Mesendoderm (in vitro differentiated cells): ENCODE measurements at regions not wholly inside any gene's neighbourhood (a gene's known extent, or its start where the extent isn't known, plus 50 kb on each side); places are given as distances from the start of the nearest gene placed in this dataset.

Experiments
- DNase-seq: peaks from one replicate; pipeline ENCODE4 v3.0.0; 2013
- H2AK5ac ChIP-seq: 2 replicates; pipeline ENCODE4 v1.6.1; 2013; ENCODE audit warnings: low read length, inconsistent platforms
- H2BK120ac ChIP-seq: 2 replicates; pipeline ENCODE4 v1.6.1; 2013; ENCODE audit warnings: low read depth, mild to moderate bottlenecking, low read length, moderate library complexity, mixed read lengths
- H2BK15ac ChIP-seq: replicated peaks from 2 replicates; pipeline ENCODE4 v1.6.1; 2013; ENCODE audit warnings: low read depth, mild to moderate bottlenecking, moderate library complexity
- H2BK5ac ChIP-seq: 2 replicates; pipeline ENCODE4 v1.6.1; 2013; ENCODE audit warnings: low read length, inconsistent platforms
- H3K18ac ChIP-seq: 2 replicates; pipeline ENCODE4 v1.6.1; 2013; ENCODE audit warnings: mild to moderate bottlenecking, low read length, mixed read lengths
- H3K23ac ChIP-seq: one replicate; pipeline ENCODE4 v1.6.1; 2013; ENCODE audit warnings: low read length
- H3K27ac ChIP-seq: 2 replicates; pipeline ENCODE4 v1.5.1; 2013; ENCODE audit warnings: low read depth, mild to moderate bottlenecking, inconsistent platforms, low read length, moderate library complexity
- H3K27me3 ChIP-seq: 2 replicates; pipeline ENCODE4 v1.6.1; 2013; ENCODE audit warnings: low read length, control low read depth, mild to moderate bottlenecking, inconsistent platforms; ENCODE audit not compliant: insufficient read depth, poor library complexity
- H3K36me3 ChIP-seq: 2 replicates; pipeline ENCODE4 v1.6.1; 2013; ENCODE audit warnings: low read length, inconsistent platforms; ENCODE audit not compliant: control insufficient read depth, insufficient read depth
- H3K4ac ChIP-seq: one replicate; pipeline ENCODE4 v1.6.1; 2013; ENCODE audit warnings: low read depth, mild to moderate bottlenecking, low read length, moderate library complexity
- H3K4me1 ChIP-seq: 2 replicates; pipeline ENCODE4 v1.6.1; 2013; ENCODE audit warnings: low read depth, low read length, inconsistent platforms; ENCODE audit not compliant: control insufficient read depth
- H3K4me2 ChIP-seq: 2 replicates; pipeline ENCODE4 v1.6.1; 2013; ENCODE audit warnings: low read length
- H3K4me3 ChIP-seq: 2 replicates; pipeline ENCODE4 v1.5.1; 2013; ENCODE audit warnings: mild to moderate bottlenecking, low read length
- H3K56ac ChIP-seq: one replicate; pipeline ENCODE4 v1.6.1; 2013; ENCODE audit warnings: low read length
- H3K79me1 ChIP-seq: 2 replicates; pipeline ENCODE4 v1.6.1; 2013; ENCODE audit warnings: low read length, inconsistent platforms
- H3K79me2 ChIP-seq: 2 replicates; pipeline ENCODE4 v1.6.1; 2013; ENCODE audit warnings: mild to moderate bottlenecking, low read length; ENCODE audit not compliant: control insufficient read depth, insufficient read depth
- H3K9ac ChIP-seq: 2 replicates; pipeline ENCODE4 v1.6.1; 2013; ENCODE audit warnings: low read length, inconsistent platforms
- H4K5ac ChIP-seq: one replicate; pipeline ENCODE4 v1.6.1; 2013; ENCODE audit warnings: low read length
- H4K8ac ChIP-seq: one replicate; pipeline ENCODE4 v1.6.1; 2013; ENCODE audit warnings: low read depth, mild to moderate bottlenecking, control low read depth, low read length, moderate library complexity
- WGBS: extraction: QIAGEN DNeasy Blood & Tissue Kit; methylation state at CpG from one replicate; pipeline ENCODE4 v1.1.7; 2013; ENCODE audit warnings: low lambda C conversion rate, missing lambda C conversion rate; ENCODE audit not compliant: insufficient coverage; ENCODE audit errors: extremely low coverage; 5-methylcytosine and 5-hydroxymethylcytosine counted together

- no peak overlapping the region for H3K4me3 ChIP-seq
- H2BK120ac ChIP-seq = no peak overlapping the region
- H3K27me3 ChIP-seq = no peaks in the 10 kb centered on the region
- DNase-seq = peak; percentile 64
- no peak overlapping the region for H2AK5ac ChIP-seq
- H3K79me1 ChIP-seq = no peaks in the 10 kb centered on the region
- no peak overlapping the region for H3K4ac ChIP-seq
- H3K9ac ChIP-seq = no peak overlapping the region
- no peaks in the 10 kb centered on the region for H3K4me1 ChIP-seq
- H2BK5ac ChIP-seq = no peak overlapping the region
- no peaks in the 10 kb centered on the region for H3K79me2 ChIP-seq
- H3K4me2 ChIP-seq = no peak overlapping the region
- no peak overlapping the region for H2BK15ac ChIP-seq
- no peak overlapping the region for H3K56ac ChIP-seq
- no peak overlapping the region for H3K27ac ChIP-seq
- H4K8ac ChIP-seq = no peak overlapping the region
- no peak overlapping the region for H3K18ac ChIP-seq
- H4K5ac ChIP-seq = no peak overlapping the region
- no peak overlapping the region for H3K23ac ChIP-seq
- no peaks in the 10 kb centered on the region for H3K36me3 ChIP-seq
Observed at GRCh38 chr4:79651456-79651855, 243.4 kb upstream of the GK2 start.

GRCh38 chr4:79650794-79651431, 242.9 kb upstream of the GK2 start:
- Histone ChIP-seq H3K4me2 (no peak overlapping the region), H2BK15ac (no peak overlapping the region), H3K18ac (peak overlapping the region; percentile 68), H2BK5ac (no peak overlapping the region), H3K79me1 (no peaks in the 10 kb centered on the region), H3K36me3 (no peaks in the 10 kb centered on the region), H4K8ac (no peak overlapping the region), H4K5ac (no peak overlapping the region), H3K56ac (no peak overlapping the region), H2AK5ac (no peak overlapping the region), H3K27ac (no peak overlapping the region), H3K4me1 (no peaks in the 10 kb centered on the region), H3K79me2 (no peaks in the 10 kb centered on the region), H3K4ac (no peak overlapping the region), H3K27me3 (no peaks in the 10 kb centered on the region), H3K23ac (no peak overlapping the region), H3K9ac (no peak overlapping the region), H3K4me3 (no peak overlapping the region), H2BK120ac (no peak overlapping the region)
- peak; percentile 64 for DNase-seq
- no CpG with 5 or more reads among the region's 3 CpGs for WGBS

GRCh38 chr4:79650217-79650616, 242.2 kb upstream of the GK2 start:
- no peak for DNase-seq

GRCh38 chr4:79645942-79646341, 237.9 kb upstream of the GK2 start:
- Histone ChIP-seq H4K5ac (no peak overlapping the region), H3K4me2 (no peak overlapping the region), H3K4ac (no peak overlapping the region), H3K23ac (no peak overlapping the region), H2BK5ac (no peak overlapping the region), H3K79me2 (no peaks in the 10 kb centered on the region), H3K4me1 (no peaks in the 10 kb centered on the region), H3K18ac (no peak overlapping the region), H3K79me1 (no peaks in the 10 kb centered on the region), H2BK15ac (no peak overlapping the region), H3K4me3 (no peak overlapping the region), H3K36me3 (no peaks in the 10 kb centered on the region), H4K8ac (no peak overlapping the region), H2AK5ac (no peak overlapping the region), H3K27ac (no peak overlapping the region), H3K27me3 (no peaks in the 10 kb centered on the region), H2BK120ac (no peak overlapping the region), H3K9ac (no peak overlapping the region), H3K56ac (no peak overlapping the region)
- WGBS = no CpG with 5 or more reads among the region's 2 CpGs
- peak; percentile 26 for DNase-seq

More at GRCh38 chr4:79650217-79650616, 242.2 kb upstream of the GK2 start:
- no CpG with 5 or more reads among the region's 2 CpGs for WGBS
- H3K56ac ChIP-seq = no peak overlapping the region
- H3K18ac ChIP-seq = no peak overlapping the region
- no peak overlapping the region for H2AK5ac ChIP-seq
- H3K4me2 ChIP-seq = no peak overlapping the region
- H4K8ac ChIP-seq = no peak overlapping the region
- H3K9ac ChIP-seq = no peak overlapping the region
- H3K23ac ChIP-seq = no peak overlapping the region
- no peaks in the 10 kb centered on the region for H3K4me1 ChIP-seq
- H2BK15ac ChIP-seq = no peak overlapping the region
- no peaks in the 10 kb centered on the region for H3K79me1 ChIP-seq
- no peak overlapping the region for H3K4me3 ChIP-seq
- H3K27ac ChIP-seq = no peak overlapping the region
- no peak overlapping the region for H2BK5ac ChIP-seq
- no peak overlapping the region for H3K4ac ChIP-seq
- no peak overlapping the region for H2BK120ac ChIP-seq
- no peaks in the 10 kb centered on the region for H3K36me3 ChIP-seq
- H3K79me2 ChIP-seq = no peaks in the 10 kb centered on the region
- H3K27me3 ChIP-seq = no peaks in the 10 kb centered on the region
- H4K5ac ChIP-seq = no peak overlapping the region

GRCh38 chr4:79638735-79639134, 230.7 kb upstream of the GK2 start:
- Histone ChIP-seq H2BK5ac (no peak overlapping the region), H4K5ac (no peak overlapping the region), H2BK15ac (no peak overlapping the region), H3K9ac (no peak overlapping the region), H3K27me3 (no peaks in the 10 kb centered on the region), H3K18ac (no peak overlapping the region), H3K36me3 (no peaks in the 10 kb centered on the region), H3K4me1 (no peaks in the 10 kb centered on the region), H3K27ac (no peak overlapping the region), H3K23ac (no peak overlapping the region), H3K4me2 (no peak overlapping the region), H2AK5ac (no peak overlapping the region), H4K8ac (no peak overlapping the region), H3K79me1 (no peaks in the 10 kb centered on the region), H2BK120ac (no peak overlapping the region), H3K4me3 (no peak overlapping the region), H3K79me2 (no peaks in the 10 kb centered on the region), H3K4ac (no peak overlapping the region), H3K56ac (no peak overlapping the region)
- no peak for DNase-seq
- WGBS = no CpG with 5 or more reads among the region's 1 CpG

GRCh38 chr4:79636991-79637390, 229.0 kb upstream of the GK2 start:
- no peak overlapping the region for H4K8ac ChIP-seq
- no peak overlapping the region for H2BK120ac ChIP-seq
- H2AK5ac ChIP-seq = no peak overlapping the region
- H2BK5ac ChIP-seq = no peak overlapping the region
- H3K9ac ChIP-seq = no peak overlapping the region
- no peaks in the 10 kb centered on the region for H3K36me3 ChIP-seq
- H3K23ac ChIP-seq = no peak overlapping the region
- no peak overlapping the region for H3K56ac ChIP-seq
- no peak overlapping the region for H4K5ac ChIP-seq
- no peaks in the 10 kb centered on the region for H3K27me3 ChIP-seq
- no peak overlapping the region for H2BK15ac ChIP-seq
- no peaks in the 10 kb centered on the region for H3K79me1 ChIP-seq
- no peak overlapping the region for H3K4me3 ChIP-seq
- H3K4ac ChIP-seq = no peak overlapping the region
- H3K4me1 ChIP-seq = no peaks in the 10 kb centered on the region
- no peaks in the 10 kb centered on the region for H3K79me2 ChIP-seq
- WGBS = no CpG with 5 or more reads among the region's 1 CpG
- DNase-seq = no peak
- no peak overlapping the region for H3K27ac ChIP-seq
- H3K4me2 ChIP-seq = no peak overlapping the region
- H3K18ac ChIP-seq = no peak overlapping the region
